Pancreas (tissue), 10 donors: ENCODE measurements at regions not wholly inside any gene's neighbourhood (a gene's known extent, or its start where the extent isn't known, plus 50 kb on each side); places are given as distances from the start of the nearest gene placed in this dataset.

Experiments
- ATAC-seq, 4 donors: fragments of 200-7000 bp; cut with Tn5 transposase; one replicate each; pipeline versions ENCODE4 v1.8.0 to v1.9.1; 2020; ENCODE audit warnings: mild to moderate bottlenecking in 4 of 4, moderate library complexity in 4 of 4
- DNase-seq, 6 donors: peaks; one replicate each; pipeline ENCODE4 v3.0.0-alpha.2; 2020
- FAIRE-seq: peaks from 2 replicates; lab custom pipeline; 2012; peaks lifted over from hg19 to GRCh38; lab: Jason Lieb, UNC
- H3K27ac ChIP-seq, 4 donors: fragments of 200-600 bp; sonication (generic); 1 replicate in 3 of 4; 2 replicates in 1 of 4; pipeline versions ENCODE4 v1.5.0 to v1.8.0; 2020
- H3K27me3 ChIP-seq, 4 donors: fragments of 200-600 bp; one replicate each; pipeline ENCODE4 v1.8.0; 2021
- H3K36me3 ChIP-seq, 3 donors: fragments of 200-600 bp; sonication (generic) in 1 of 3; one replicate each; pipeline versions ENCODE4 v1.5.0 to v1.8.0; 2020 to 2021
- H3K4me1 ChIP-seq, 3 donors: fragments of 200-600 bp; one replicate each; pipeline ENCODE4 v1.8.0; 2021
- H3K4me3 ChIP-seq, 4 donors: fragments of 200-600 bp; sonication (generic) in 2 of 4; one replicate each; pipeline versions ENCODE4 v1.5.0 to v1.8.0; 2020 to 2021
- H3K9me3 ChIP-seq, 4 donors: fragments of 200-600 bp; one replicate each; pipeline ENCODE4 v1.8.0; 2021
- CTCF ChIP-seq, 4 donors: fragments of 200-600 bp; sonication (generic) in 3 of 4; IDR thresholded peaks; one replicate each; pipeline versions ENCODE4 v1.5.0 to v1.8.0; 2021; ENCODE audit warnings: antibody characterized with exemption in 4 of 4
- WGBS, 2 donors: extraction: QIAGEN DNeasy Blood & Tissue Kit; methylation state at CpG; one replicate each; pipeline ENCODE4 v1.1.7; 2013; 5-methylcytosine and 5-hydroxymethylcytosine counted together
- intact Hi-C, 3 donors: fragments of 100-400 bp; cut with DNase I; formaldehyde crosslinking; loops; one replicate each; pipeline versions ENCODE4 v1.11.1 to v1.14.2; 2022
- donor health status: healthy with polysubstance abuse.
- donor health status: DM: no; HTN: no; CAD: no; lungs with moderate emphysema.
- donor health status: DM: no; HTN: no; CAD: no.
- donor health status: control.
- donor health status: control.
- donor health status: Bipolar disorder and iron deficiency.
- donor health status: DM: yes; HTN: yes; CAD: no.
- donor health status: DM: no; HTN: no; CAD: no.
- donor health status: DM: no; HTN: no; CAD: no.
- donor health status: DM: yes; HTN: yes; CAD: no.

- no peak for FAIRE-seq
- Histone ChIP-seq H3K9me3 (no peaks in the 10 kb centered on the region), H3K4me1 (no peaks in the 10 kb centered on the region), H3K36me3 (no peaks in the 10 kb centered on the region), H3K4me3 (no peak overlapping the region), H3K27ac (no peak overlapping the region), H3K27me3 (no peaks in the 10 kb centered on the region)
- intact Hi-C loops, result no loop called here
- TF ChIP-seq CTCF (IDR thresholded peaks at IDR 0.05), result no peak
- no peak for DNase-seq
- WGBS, 2 donors, result 79 to 84% methylated on average over 2 of the region's 2 CpGs
- ATAC-seq, result no peak
These were observed 123.6 kb downstream of the XCL2 start for GRCh38 chr1:168420177-168420576.

- Histone ChIP-seq H3K27ac (no peak overlapping the region), H3K9me3 (no peaks in the 10 kb centered on the region), H3K4me3 (no peak overlapping the region), H3K36me3 (no peaks in the 10 kb centered on the region), H3K4me1 (no peaks in the 10 kb centered on the region), H3K27me3 (no peaks in the 10 kb centered on the region)
- WGBS, 2 donors, result 69 to 78% methylated on average over 4 of the region's 4 CpGs
- no peak for TF ChIP-seq CTCF (IDR thresholded peaks at IDR 0.05)
- intact Hi-C loops, result no loop called here
- DNase-seq (no peak), ATAC-seq (no peak), FAIRE-seq (no peak)
These were observed 124.1 kb downstream of the XCL2 start for GRCh38 chr1:168419736-168420135.

- WGBS, 2 donors, result 73 to 80% methylated on average over 4 of the region's 4 CpGs
- no peak for DNase-seq
- Histone ChIP-seq H3K27ac (no peak overlapping the region), H3K36me3 (no peaks in the 10 kb centered on the region), H3K27me3 (no peaks in the 10 kb centered on the region), H3K9me3 (no peaks in the 10 kb centered on the region), H3K4me3 (no peak overlapping the region), H3K4me1 (no peaks in the 10 kb centered on the region)
- FAIRE-seq, result no peak
- intact Hi-C loops, result no loop called here
- no peak for ATAC-seq
- TF ChIP-seq CTCF (IDR thresholded peaks at IDR 0.05), result no peak
These were observed 127.6 kb downstream of the XCL2 start for GRCh38 chr1:168416220-168416619.

GRCh38 chr1:168414914-168415313 lies 128.9 kb downstream of the XCL2 start:
- Histone ChIP-seq H3K27ac (no peak overlapping the region), H3K36me3 (no peaks in the 10 kb centered on the region), H3K27me3 (no peaks in the 10 kb centered on the region), H3K4me3 (no peak overlapping the region), H3K4me1 (no peaks in the 10 kb centered on the region), H3K9me3 (no peaks in the 10 kb centered on the region)
- FAIRE-seq (no peak), DNase-seq (no peak), ATAC-seq (no peak)
- intact Hi-C loops, result no loop called here
- TF ChIP-seq CTCF (IDR thresholded peaks at IDR 0.05), result no peak
- whole genome bisulfite sequencing, 2 donors, result 88 to 91% methylated on average over 2 of the region's 2 CpGs

- Histone ChIP-seq H3K9me3 (no peaks in the 10 kb centered on the region), H3K27me3 (no peaks in the 10 kb centered on the region), H3K27ac (no peak overlapping the region), H3K36me3 (no peaks in the 10 kb centered on the region), H3K4me1 (no peaks in the 10 kb centered on the region), H3K4me3 (no peak overlapping the region)
- WGBS, 2 donors, result 88 to 89% methylated on average over 8 of the region's 8 CpGs
- no peak for TF ChIP-seq CTCF (IDR thresholded peaks at IDR 0.05)
- intact Hi-C loops, result no loop called here
- ATAC-seq (no peak), FAIRE-seq (no peak), DNase-seq (no peak)
These were observed 129.8 kb downstream of the TBX19 start for GRCh38 chr1:168410464-168410863.
